ENCODE measurements at regions not wholly inside any gene's neighbourhood (a gene's known extent, or its start where the extent isn't known, plus 50 kb on each side); places are given as distances from the start of the nearest gene placed in this dataset.

DNA sequence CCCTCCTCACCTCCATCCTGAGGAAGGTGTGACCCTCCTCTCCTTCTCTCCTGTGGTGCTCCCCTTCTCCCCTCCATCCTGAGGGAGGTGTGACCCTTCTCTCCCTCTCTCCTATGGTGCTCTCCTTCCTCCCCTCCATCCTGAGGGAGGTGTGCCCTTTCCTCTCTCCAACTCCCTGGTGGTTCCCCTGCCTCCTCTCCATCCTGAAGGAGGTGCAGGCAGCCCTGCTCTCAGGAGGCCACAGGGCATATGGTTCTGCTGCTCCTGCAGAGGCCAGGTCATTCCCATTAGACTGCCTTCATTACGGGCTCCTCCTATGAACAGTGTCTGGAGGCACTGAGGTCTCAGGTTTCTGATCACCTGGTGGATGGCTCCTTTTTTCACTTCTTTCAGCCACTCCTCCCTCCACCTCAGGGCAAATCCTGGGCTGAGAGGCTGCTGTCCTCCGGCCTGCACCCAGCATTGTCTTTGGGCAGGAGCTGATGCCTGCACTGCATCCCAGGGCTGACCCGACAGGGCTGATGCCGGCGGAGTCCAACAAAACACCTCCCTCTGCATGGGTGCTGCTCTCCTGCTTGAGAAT, 197.1 kb downstream of the MED10 start:
- H3K27me3 ChIP-seq (ENCODE audit: control insufficient read depth, low read length), result no peaks in the 10 kb centered on the region
- peaks cover 3% of the 10 kb centered on the region for H3K4me1 ChIP-seq (ENCODE audit: control insufficient read depth, low read length)
- H3K9me3 ChIP-seq (ENCODE audit: control insufficient read depth, insufficient read depth, low read length), result no peaks in the 10 kb centered on the region
- H3K79me2 ChIP-seq (ENCODE audit: control insufficient read depth, low read length), result no peaks in the 10 kb centered on the region
- no peak overlapping the region for H3K4me3 ChIP-seq (ENCODE audit: low read length)
- no peaks in the 10 kb centered on the region for H3K9me2 ChIP-seq (replicated peaks; ENCODE audit: control insufficient read depth, low read length)
- TF ChIP-seq, protein P1, sequence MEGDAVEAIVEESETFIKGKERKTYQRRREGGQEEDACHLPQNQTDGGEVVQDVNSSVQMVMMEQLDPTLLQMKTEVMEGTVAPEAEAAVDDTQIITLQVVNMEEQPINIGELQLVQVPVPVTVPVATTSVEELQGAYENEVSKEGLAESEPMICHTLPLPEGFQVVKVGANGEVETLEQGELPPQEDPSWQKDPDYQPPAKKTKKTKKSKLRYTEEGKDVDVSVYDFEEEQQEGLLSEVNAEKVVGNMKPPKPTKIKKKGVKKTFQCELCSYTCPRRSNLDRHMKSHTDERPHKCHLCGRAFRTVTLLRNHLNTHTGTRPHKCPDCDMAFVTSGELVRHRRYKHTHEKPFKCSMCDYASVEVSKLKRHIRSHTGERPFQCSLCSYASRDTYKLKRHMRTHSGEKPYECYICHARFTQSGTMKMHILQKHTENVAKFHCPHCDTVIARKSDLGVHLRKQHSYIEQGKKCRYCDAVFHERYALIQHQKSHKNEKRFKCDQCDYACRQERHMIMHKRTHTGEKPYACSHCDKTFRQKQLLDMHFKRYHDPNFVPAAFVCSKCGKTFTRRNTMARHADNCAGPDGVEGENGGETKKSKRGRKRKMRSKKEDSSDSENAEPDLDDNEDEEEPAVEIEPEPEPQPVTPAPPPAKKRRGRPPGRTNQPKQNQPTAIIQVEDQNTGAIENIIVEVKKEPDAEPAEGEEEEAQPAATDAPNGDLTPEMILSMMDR (IDR thresholded peaks at IDR 0.05; ENCODE audit: low read depth, low read length, poor library complexity, severe bottlenecking), result no peak
- no peak for TF ChIP-seq EZH2phosphoT487 (IDR thresholded peaks at IDR 0.05; ENCODE audit: borderline replicate concordance, low read length)
- H3K4me2 ChIP-seq (ENCODE audit: low read length), result no peak overlapping the region
- H3K36me3 ChIP-seq (ENCODE audit: control insufficient read depth, low read length), result no peaks in the 10 kb centered on the region
- H4K20me1 ChIP-seq (ENCODE audit: control insufficient read depth, insufficient read depth, low read depth, low read length), result no peaks in the 10 kb centered on the region
- no peaks in the 10 kb centered on the region for H3F3A ChIP-seq (ENCODE audit: control insufficient read depth, insufficient read depth)
- no peak overlapping the region for H3K27ac ChIP-seq (ENCODE audit: low read depth, low read length)

DNA sequence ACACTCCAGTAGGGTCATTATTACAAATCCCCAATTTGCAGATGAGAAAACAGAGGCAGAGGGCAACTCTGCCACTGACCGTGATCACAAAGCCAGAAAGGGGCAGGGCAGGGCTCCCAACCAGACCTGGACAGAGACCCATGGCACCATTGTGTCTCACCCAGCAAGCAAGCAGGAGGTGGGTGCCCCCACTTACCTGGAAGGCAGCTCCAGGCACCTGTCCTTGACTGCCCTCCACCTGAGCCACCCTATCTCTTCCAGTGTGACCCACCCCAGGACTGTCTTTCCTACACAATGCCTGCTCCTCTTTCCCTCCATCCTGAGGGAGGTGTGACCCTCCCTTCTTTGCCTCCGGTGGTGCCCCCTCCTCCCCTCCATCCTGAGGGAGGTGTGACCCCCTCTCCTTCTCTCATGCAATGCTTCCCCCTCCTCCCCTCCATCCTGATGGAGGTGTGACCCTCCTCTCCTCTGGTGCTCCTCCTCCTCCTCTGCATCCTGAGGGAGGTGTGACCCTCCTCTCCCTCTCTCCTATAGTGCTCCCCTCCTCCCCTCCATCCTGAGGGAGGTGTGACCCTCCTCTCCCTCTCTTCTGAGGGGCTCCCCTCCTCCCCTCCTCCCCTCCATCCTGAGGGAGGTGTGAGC, 198.0 kb downstream of the MED10 start:
- Histone ChIP-seq H3K9me3 (ENCODE audit: control insufficient read depth, insufficient read depth, low read length) (no peaks in the 10 kb centered on the region), H3K4me1 (ENCODE audit: control insufficient read depth, low read length) (peaks cover 6% of the 10 kb centered on the region), H4K20me1 (ENCODE audit: control insufficient read depth, insufficient read depth, low read depth, low read length) (no peaks in the 10 kb centered on the region), H3K79me2 (ENCODE audit: control insufficient read depth, low read length) (no peaks in the 10 kb centered on the region), H3K27ac (ENCODE audit: low read depth, low read length) (no peak overlapping the region), H3K4me3 (ENCODE audit: low read length) (no peak overlapping the region), H3K9me2 (replicated peaks; ENCODE audit: control insufficient read depth, low read length) (no peaks in the 10 kb centered on the region), H3K36me3 (ENCODE audit: control insufficient read depth, low read length) (no peaks in the 10 kb centered on the region), H3K27me3 (ENCODE audit: control insufficient read depth, low read length) (no peaks in the 10 kb centered on the region), H3F3A (ENCODE audit: control insufficient read depth, insufficient read depth) (no peaks in the 10 kb centered on the region), H3K4me2 (ENCODE audit: low read length) (no peak overlapping the region)
- no peak for TF ChIP-seq EZH2phosphoT487 (IDR thresholded peaks at IDR 0.05; ENCODE audit: borderline replicate concordance, low read length)
- TF ChIP-seq, protein P1 (IDR thresholded peaks at IDR 0.05; ENCODE audit: low read depth, low read length, poor library complexity, severe bottlenecking), result no peak

DNA sequence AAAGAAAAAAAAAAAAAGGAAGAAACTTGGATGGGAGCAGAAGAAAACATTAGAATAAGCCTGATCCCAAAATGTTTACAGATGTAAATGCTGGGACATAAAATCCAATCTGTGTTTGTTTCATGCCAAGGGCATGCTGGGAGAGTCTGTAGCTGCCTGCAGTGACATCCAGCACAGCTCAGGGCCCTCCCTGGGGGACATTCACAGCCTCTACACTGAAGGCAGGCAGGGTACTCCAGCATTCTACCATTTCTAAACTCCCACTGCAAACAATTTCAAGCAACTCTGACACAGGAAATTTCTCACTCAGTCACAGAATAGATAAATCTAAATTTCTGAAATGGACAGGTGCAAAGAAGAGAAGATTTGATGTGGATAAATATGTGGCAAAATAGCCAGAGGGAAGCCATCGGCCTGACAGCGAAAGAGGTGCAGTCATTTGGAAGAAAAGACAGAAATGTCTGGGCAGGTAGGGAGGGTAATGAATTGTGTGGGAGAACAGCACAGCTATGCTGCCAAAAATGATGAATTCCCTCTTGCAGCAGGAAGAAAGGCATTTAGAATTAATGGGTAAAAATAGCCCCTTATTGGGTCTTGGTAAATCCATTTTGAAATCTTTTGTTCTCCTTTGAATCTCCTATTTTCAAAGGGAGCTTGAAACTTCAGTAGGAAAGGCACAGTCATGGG, 199.4 kb downstream of the MED10 start:
- Histone ChIP-seq H3K79me2 (ENCODE audit: control insufficient read depth, low read length) (no peaks in the 10 kb centered on the region), H3K4me2 (ENCODE audit: low read length) (no peak overlapping the region), H3K9me2 (replicated peaks; ENCODE audit: control insufficient read depth, low read length) (no peaks in the 10 kb centered on the region), H3K9me3 (ENCODE audit: control insufficient read depth, insufficient read depth, low read length) (no peaks in the 10 kb centered on the region), H3K4me1 (ENCODE audit: control insufficient read depth, low read length) (peaks cover 6% of the 10 kb centered on the region), H3K4me3 (ENCODE audit: low read length) (no peak overlapping the region), H3F3A (ENCODE audit: control insufficient read depth, insufficient read depth) (no peaks in the 10 kb centered on the region), H3K36me3 (ENCODE audit: control insufficient read depth, low read length) (no peaks in the 10 kb centered on the region), H3K27ac (ENCODE audit: low read depth, low read length) (no peak overlapping the region), H4K20me1 (ENCODE audit: control insufficient read depth, insufficient read depth, low read depth, low read length) (no peaks in the 10 kb centered on the region), H3K27me3 (ENCODE audit: control insufficient read depth, low read length) (no peaks in the 10 kb centered on the region)
- no peak for TF ChIP-seq EZH2phosphoT487 (IDR thresholded peaks at IDR 0.05; ENCODE audit: borderline replicate concordance, low read length)
- TF ChIP-seq, protein P1 (IDR thresholded peaks at IDR 0.05; ENCODE audit: low read depth, low read length, poor library complexity, severe bottlenecking), result no peak

All from DOHH2 (cell line).